C4-2B (cell line): ENCODE measurements at regions not wholly inside any gene's neighbourhood (a gene's known extent, or its start where the extent isn't known, plus 50 kb on each side); places are given as distances from the start of the nearest gene placed in this dataset.

Experiments
- CTCF ChIP-seq: fragments of 450-650 bp; conservative IDR thresholded peaks from 2 replicates; pipeline ENCODE4 v1.5.1; 2017; ENCODE audit warnings: mild to moderate bottlenecking
- ZFX ChIP-seq: fragments of 450-650 bp; IDR thresholded peaks from 2 replicates; pipeline ENCODE4 v1.6.1; 2017

DNA sequence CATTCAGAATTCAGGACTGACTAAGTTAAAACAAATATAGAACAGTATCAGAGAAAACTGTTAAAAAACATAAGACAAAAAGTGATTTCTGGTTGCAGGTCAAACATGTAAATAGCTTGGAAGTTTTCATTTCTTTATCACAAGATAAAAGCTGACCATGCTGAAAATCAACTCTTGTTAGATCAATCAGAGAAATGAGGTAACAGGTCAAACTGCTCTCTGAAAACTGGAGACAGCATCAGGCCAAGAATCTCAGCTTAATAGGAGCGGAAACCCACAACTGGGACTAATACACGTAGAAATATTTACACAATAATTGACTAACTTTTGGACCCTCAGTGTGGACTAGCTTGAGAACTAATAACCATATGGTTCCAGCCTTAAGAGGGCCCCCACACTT, 1012.8 kb upstream of the EDIL3 start:
- TF ChIP-seq CTCF = no peak
- TF ChIP-seq ZFX = no peak
